GM12878 (cell line): ENCODE measurements at regions not wholly inside any gene's neighbourhood (a gene's known extent, or its start where the extent isn't known, plus 50 kb on each side); places are given as distances from the start of the nearest gene placed in this dataset.

Source experiments
- ATAC-seq: fragments of 200-7000 bp; cut with Tn5 transposase; 3 replicates; pipeline ENCODE4 v1.9.1; 2020; ENCODE audit warnings: mild to moderate bottlenecking, moderate library complexity
- BruUV-seq: library from RNA; stranded (reverse); fragments of 400-500 nt; replicated peaks from 2 replicates; lab custom pipeline; 2021; lab: Mats Ljungman, UMichigan
- CTCF ChIA-PET: fragments of 300-600 bp; sonication (Branson Sonifier 250); formaldehyde crosslinking; extraction: SDS; loops from one replicate; lab custom pipeline; 2021; ENCODE audit warnings: inconsistent platforms; lab: Yijun Ruan, JAX
- POLR2A ChIA-PET: fragments of 350-600 bp; formaldehyde crosslinking; extraction: SDS; loops from one replicate; lab custom pipeline; 2021; ENCODE audit warnings: inconsistent platforms; lab: Charles Lee
- RAD21 ChIA-PET: fragments of 300-600 bp; sonication (Branson Sonifier 250); formaldehyde crosslinking; loops from one replicate; lab custom pipeline; 2023; ENCODE audit warnings: antibody characterized with exemption; ENCODE audit not compliant: unreplicated experiment; lab: Charles Lee
- SMC1A ChIA-PET: fragments of 300-600 bp; sonication (Branson Sonifier 250); formaldehyde crosslinking; loops from one replicate; lab custom pipeline; 2023; ENCODE audit not compliant: unreplicated experiment, uncharacterized antibody; lab: Charles Lee
- DNase-seq: peaks from one replicate; pipeline ENCODE4 v3.0.0-alpha.2; 2011; ENCODE audit warnings: low read depth, low spot score
- FAIRE-seq: peaks from 3 replicates; lab custom pipeline; 2011; peaks lifted over from hg19 to GRCh38; lab: Jason Lieb, UNC
- H2AFZ ChIP-seq: 2 replicates; pipeline ENCODE4 v1.6.0; 2011; ENCODE audit warnings: low read depth, low read length, control low read depth; ENCODE audit not compliant: control insufficient read depth
- H3K27ac ChIP-seq: 2 replicates; pipeline ENCODE4 v1.5.1; 2011; ENCODE audit warnings: control low read depth; ENCODE audit not compliant: control insufficient read depth, insufficient read depth
- H3K27me3 ChIP-seq, 2 experiments: replicated peaks in 1 of 2; 2 replicates each; pipeline versions ENCODE4 v1.6.0 to v1.6.1; 2011; ENCODE audit warnings: low read length in 1 of 2; ENCODE audit not compliant: control insufficient read depth in 2 of 2, insufficient read depth in 2 of 2
- H3K36me3 ChIP-seq, 2 experiments: 2 replicates each; pipeline ENCODE4 v1.5.1; 2011; ENCODE audit warnings: low read length in 1 of 2; ENCODE audit not compliant: control insufficient read depth in 2 of 2, insufficient read depth in 2 of 2
- H3K4me1 ChIP-seq: 2 replicates; pipeline ENCODE4 v1.6.1; 2011; ENCODE audit warnings: mild to moderate bottlenecking, low read length, moderate library complexity, mixed read lengths; ENCODE audit not compliant: control insufficient read depth, insufficient read depth
- H3K4me2 ChIP-seq: 2 replicates; pipeline ENCODE4 v1.6.0; 2011; ENCODE audit warnings: control low read depth; ENCODE audit not compliant: control insufficient read depth, insufficient read depth
- H3K4me3 ChIP-seq: fragments of 200-600 bp; sonication (generic); 2 replicates; pipeline ENCODE4 v1.5.1; 2016
- H3K79me2 ChIP-seq: 2 replicates; pipeline ENCODE4 v1.6.0; 2011; ENCODE audit warnings: low read length; ENCODE audit not compliant: control insufficient read depth, insufficient read depth
- H3K9ac ChIP-seq: 2 replicates; pipeline ENCODE4 v1.8.0; 2011; ENCODE audit warnings: low read length, control low read depth, mixed read lengths; ENCODE audit not compliant: control insufficient read depth, insufficient read depth
- H3K9me3 ChIP-seq: replicated peaks from 3 replicates; pipeline ENCODE4 v1.5.1; 2011; ENCODE audit warnings: mild to moderate bottlenecking, low read length; ENCODE audit not compliant: control insufficient read depth, insufficient read depth
- H4K20me1 ChIP-seq: 2 replicates; pipeline ENCODE4 v1.6.0; 2011; ENCODE audit not compliant: control insufficient read depth, insufficient read depth
- ATF7 ChIP-seq: fragments of 450-650 bp; IDR thresholded peaks from 2 replicates; pipeline ENCODE4 v1.6.1; 2016; ENCODE audit warnings: low read depth, mild to moderate bottlenecking
- CREM ChIP-seq: IDR thresholded peaks from 2 replicates; pipeline ENCODE4 v1.6.1; 2014; ENCODE audit warnings: antibody characterized with exemption, low read depth
- EED ChIP-seq: sonication (generic); IDR thresholded peaks from 2 replicates; pipeline ENCODE4 v1.6.1; 2016; ENCODE audit warnings: antibody characterized with exemption, low read depth
- GATAD2B ChIP-seq: fragments of 450-650 bp; conservative IDR thresholded peaks from 2 replicates; pipeline ENCODE4 v1.6.1; 2017; ENCODE audit warnings: low read depth, mild to moderate bottlenecking, moderate library complexity
- JUNB ChIP-seq: IDR thresholded peaks from 2 replicates; pipeline ENCODE4 v1.6.1; 2016; ENCODE audit warnings: antibody characterized with exemption, mild to moderate bottlenecking
- SMAD5 ChIP-seq: IDR thresholded peaks from 2 replicates; pipeline ENCODE4 v1.6.1; 2016; ENCODE audit warnings: antibody characterized with exemption, low read depth
- TAF1 ChIP-seq: IDR thresholded peaks from 2 replicates; pipeline ENCODE4 v1.6.1; 2011; ENCODE audit warnings: mild to moderate bottlenecking, low read depth, low read length, borderline replicate concordance
- WGBS: methylation state at CpG from one replicate; pipeline ENCODE4 v1.1.6; 2016; ENCODE audit warnings: low lambda C conversion rate; ENCODE audit not compliant: insufficient replicate concordance, insufficient coverage; ENCODE audit errors: missing lambda C conversion rate; 5-methylcytosine and 5-hydroxymethylcytosine counted together
- in situ Hi-C: fragments of 300-500 bp; cut with MboI; formaldehyde crosslinking; loops from 9 replicates; pipeline ENCODE4 v1.14.3; 2018; ENCODE audit warnings: mixed read lengths
- intact Hi-C: fragments of 100-400 bp; cut with micrococcal nuclease; formaldehyde crosslinking; loops from one replicate; pipeline ENCODE4 v1.14.2; 2022; ENCODE audit not compliant: unreplicated experiment
- TF ChIP-seq, protein P1 (sequence below): fragments of 450-650 bp; IDR thresholded peaks from 2 replicates; pipeline ENCODE4 v1.6.1; 2017; ENCODE audit warnings: antibody characterized with exemption, mild to moderate bottlenecking, moderate library complexity

DNA sequence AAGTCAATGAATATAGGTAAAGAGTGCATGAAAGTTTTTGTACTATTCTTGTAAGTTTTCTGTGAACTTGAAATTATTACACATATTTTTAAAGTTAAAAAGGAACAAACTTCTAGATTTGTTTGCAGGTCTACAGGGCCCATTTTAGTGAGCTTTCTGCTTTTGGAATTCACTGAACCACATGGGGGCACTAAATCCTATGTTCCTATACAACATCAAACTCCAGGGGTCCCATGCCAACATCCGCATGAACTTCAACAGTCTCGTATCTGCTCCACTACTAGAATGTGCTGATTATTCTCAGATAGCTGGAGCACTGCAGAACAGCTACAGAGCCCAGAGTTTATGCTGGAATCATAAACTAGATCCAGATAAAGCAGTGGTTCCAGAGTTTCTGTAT lies 347.9 kb upstream of the SPTLC3 start:
- no peak for DNase-seq
- BruUV-seq: no TSS peak
- Histone ChIP-seq H3K4me2 (no peak overlapping the region), H3K36me3 (no peaks in the 10 kb centered on the region), H3K4me3 (no peak overlapping the region), H2AFZ (no peak overlapping the region), H3K9me3 (no peaks in the 10 kb centered on the region), H3K27ac (no peak overlapping the region), H3K27me3 (no peaks in the 10 kb centered on the region), H3K9ac (no peak overlapping the region), H3K4me1 (no peaks in the 10 kb centered on the region), H3K79me2 (no peaks in the 10 kb centered on the region), H4K20me1 (no peaks in the 10 kb centered on the region)
- ATAC-seq: no peak
- SMC1A ChIA-PET: no interaction called here
- no peak for FAIRE-seq
- TF ChIP-seq SMAD5 (no peak), EED (no peak), JUNB (no peak), GATAD2B (no peak), TAF1 (no peak), ATF7 (no peak), CREM (no peak)
- TF ChIP-seq, protein P1, sequence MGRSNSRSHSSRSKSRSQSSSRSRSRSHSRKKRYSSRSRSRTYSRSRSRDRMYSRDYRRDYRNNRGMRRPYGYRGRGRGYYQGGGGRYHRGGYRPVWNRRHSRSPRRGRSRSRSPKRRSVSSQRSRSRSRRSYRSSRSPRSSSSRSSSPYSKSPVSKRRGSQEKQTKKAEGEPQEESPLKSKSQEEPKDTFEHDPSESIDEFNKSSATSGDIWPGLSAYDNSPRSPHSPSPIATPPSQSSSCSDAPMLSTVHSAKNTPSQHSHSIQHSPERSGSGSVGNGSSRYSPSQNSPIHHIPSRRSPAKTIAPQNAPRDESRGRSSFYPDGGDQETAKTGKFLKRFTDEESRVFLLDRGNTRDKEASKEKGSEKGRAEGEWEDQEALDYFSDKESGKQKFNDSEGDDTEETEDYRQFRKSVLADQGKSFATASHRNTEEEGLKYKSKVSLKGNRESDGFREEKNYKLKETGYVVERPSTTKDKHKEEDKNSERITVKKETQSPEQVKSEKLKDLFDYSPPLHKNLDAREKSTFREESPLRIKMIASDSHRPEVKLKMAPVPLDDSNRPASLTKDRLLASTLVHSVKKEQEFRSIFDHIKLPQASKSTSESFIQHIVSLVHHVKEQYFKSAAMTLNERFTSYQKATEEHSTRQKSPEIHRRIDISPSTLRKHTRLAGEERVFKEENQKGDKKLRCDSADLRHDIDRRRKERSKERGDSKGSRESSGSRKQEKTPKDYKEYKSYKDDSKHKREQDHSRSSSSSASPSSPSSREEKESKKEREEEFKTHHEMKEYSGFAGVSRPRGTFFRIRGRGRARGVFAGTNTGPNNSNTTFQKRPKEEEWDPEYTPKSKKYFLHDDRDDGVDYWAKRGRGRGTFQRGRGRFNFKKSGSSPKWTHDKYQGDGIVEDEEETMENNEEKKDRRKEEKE: no peak
- intact Hi-C loops: no loop called here
- POLR2A ChIA-PET: no interaction called here
- WGBS: 0% methylated on average over 2 of the region's 2 CpGs
- RAD21 ChIA-PET: no interaction called here
- CTCF ChIA-PET: no interaction called here
- in situ Hi-C loops: no loop called here
